ENCODE measurements at regions not wholly inside any gene's neighbourhood (a gene's known extent, or its start where the extent isn't known, plus 50 kb on each side); places are given as distances from the start of the nearest gene placed in this dataset.

DNA sequence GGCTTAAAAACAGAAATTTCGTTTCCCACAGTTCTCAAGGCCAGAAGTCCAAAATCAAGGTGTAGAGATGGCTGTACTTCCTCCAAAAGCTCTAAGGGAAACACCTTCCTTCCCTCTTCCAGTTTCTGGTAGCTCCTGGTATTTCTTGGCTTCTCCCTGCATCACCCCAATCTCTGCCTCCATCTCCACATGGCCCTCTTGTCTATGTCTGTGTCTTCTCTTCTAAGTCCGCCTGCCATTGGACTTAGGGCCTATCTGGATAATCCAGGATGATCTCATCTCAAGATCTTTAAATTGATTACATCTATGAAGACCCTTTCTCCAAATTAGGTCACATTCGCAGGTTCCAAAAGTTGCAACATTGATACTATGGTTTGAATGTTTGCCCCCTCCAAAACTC lies 105.6 kb downstream of the ATPSCKMT start:
- DNase-seq (ENCODE audit: low spot score in 2 of 2) = no peak
- H3K36me3 Mint-ChIP-seq = no peaks in the 10 kb centered on the region
- H3K9me3 Mint-ChIP-seq = no peaks in the 10 kb centered on the region
- ATAC-seq = no peak
- H3K27ac Mint-ChIP-seq = no peak overlapping the region

DNA sequence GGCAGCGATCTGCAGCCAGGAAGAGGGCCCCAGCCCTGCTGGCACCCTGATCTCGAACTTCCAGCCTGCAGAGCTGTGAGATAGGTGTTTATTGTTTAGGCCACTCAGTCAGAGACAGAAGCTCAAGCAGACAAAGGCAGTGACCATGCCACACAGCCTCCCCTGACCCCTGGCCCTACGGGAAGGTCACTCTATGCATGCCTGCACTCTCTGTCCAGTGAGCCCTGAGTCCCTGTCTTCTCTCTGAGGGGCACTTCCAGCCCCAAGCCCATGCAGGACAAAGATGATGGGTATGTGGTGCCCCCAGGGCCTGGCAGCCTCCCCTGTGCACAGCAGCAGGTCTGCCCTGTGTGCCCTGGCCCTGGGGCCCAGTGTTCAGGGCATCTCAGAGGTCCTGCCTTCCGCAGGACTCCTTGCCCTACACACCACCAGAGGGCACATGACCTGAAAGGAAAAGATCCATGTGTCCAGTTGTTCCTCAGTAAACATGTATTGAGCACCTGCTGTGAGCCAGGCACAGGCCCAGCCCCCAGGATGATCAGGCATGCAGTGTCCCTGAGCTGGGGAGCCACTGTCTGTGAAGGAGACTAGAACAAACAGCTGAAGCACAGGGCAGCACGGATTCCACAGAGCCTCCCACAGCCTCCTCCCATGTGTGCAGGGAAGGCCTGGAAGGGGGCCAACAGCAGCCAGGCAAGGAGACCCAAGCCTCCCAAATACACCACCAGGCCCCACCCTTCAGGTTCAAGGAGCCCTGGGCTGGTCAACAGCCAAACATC lies 109.3 kb downstream of the ATPSCKMT start:
- DNase-seq (ENCODE audit: low spot score in 2 of 2) = no peak
- ATAC-seq = no peak
- H3K9me3 Mint-ChIP-seq = no peaks in the 10 kb centered on the region
- H3K27ac Mint-ChIP-seq = no peak overlapping the region
- H3K36me3 Mint-ChIP-seq = no peaks in the 10 kb centered on the region

DNA sequence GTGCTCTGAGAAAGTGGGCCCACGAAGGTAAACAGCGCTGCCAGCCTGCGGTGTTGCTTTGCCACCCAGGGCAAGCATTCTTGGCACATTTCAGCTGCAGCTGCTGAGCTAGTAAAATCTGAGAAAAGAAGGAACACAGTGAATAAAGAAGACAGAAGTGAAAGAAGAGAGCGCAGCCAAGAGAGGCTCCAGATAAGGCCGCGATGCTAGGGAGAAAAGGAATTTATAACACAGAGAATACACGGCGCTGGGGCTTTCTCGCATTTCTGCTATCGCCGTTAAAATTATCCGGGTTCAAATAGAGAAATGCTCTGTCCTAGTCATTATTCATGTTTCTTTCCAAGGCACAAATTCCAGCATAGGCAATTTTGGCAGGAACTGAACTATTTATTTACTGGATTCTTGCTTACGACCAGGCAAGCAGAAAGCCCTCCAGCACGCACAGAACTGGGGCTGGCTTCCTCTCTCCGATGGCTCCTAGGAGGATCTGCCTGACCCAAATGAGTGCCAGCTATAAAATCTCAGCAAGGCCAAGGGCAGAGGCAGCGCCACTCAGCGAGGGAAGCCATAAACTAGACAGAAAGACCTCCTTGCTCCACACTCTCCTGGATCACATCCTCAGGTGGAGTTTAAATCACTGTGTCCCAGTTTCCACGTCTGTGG lies 111.2 kb downstream of the ATPSCKMT start:
- no peak for ATAC-seq
- no peak for DNase-seq (ENCODE audit: low spot score in 2 of 2)
- no peak overlapping the region for H3K27ac Mint-ChIP-seq
- no peaks in the 10 kb centered on the region for H3K9me3 Mint-ChIP-seq
- H3K36me3 Mint-ChIP-seq = no peaks in the 10 kb centered on the region

DNA sequence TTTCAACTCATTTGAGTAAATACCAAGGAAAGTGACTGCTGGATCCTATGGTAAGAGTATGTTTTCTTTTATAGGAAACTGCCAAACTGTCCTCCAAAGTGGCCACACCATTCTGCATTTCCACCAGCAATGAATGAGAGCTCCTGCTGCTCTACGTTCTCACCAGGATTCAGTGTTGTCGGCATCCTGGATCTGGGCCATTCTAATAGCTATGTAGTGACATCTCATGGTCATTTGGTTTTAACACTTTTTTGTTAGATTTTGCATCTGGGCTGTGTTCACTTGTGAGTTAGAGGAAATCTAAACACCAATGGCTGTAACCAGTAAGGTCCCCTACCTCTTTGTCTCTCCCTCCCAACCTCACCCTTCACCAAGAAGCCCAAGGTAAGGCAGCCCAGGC lies 115.9 kb downstream of the ATPSCKMT start:
- no peak for DNase-seq (ENCODE audit: low spot score in 2 of 2)
- no peak overlapping the region for H3K27ac Mint-ChIP-seq
- ATAC-seq = no peak
- H3K9me3 Mint-ChIP-seq = no peaks in the 10 kb centered on the region
- H3K36me3 Mint-ChIP-seq = no peaks in the 10 kb centered on the region

DNA sequence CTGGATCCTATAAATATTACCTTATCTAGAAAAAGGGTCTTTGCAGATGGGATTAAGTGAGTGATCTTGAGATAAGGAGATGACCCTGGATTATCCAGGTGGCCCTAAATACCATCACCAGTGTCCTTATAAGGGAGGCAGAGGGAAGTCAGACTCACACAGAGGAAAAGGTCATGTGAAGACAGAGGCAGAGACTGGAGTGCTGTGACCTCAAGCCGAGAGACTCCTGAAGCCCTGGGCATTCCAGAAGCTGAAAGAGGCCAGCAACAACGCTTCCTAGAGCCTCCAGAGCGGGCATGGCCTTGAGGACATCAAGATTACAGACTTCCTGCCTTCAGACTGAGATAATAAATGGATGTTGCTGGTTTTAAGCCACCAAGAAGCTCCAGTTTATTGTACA lies 118.8 kb downstream of the ATPSCKMT start:
- no peak for DNase-seq (ENCODE audit: low spot score in 2 of 2)
- ATAC-seq = no peak
- H3K36me3 Mint-ChIP-seq = no peaks in the 10 kb centered on the region
- no peaks in the 10 kb centered on the region for H3K9me3 Mint-ChIP-seq
- no peak overlapping the region for H3K27ac Mint-ChIP-seq

DNA sequence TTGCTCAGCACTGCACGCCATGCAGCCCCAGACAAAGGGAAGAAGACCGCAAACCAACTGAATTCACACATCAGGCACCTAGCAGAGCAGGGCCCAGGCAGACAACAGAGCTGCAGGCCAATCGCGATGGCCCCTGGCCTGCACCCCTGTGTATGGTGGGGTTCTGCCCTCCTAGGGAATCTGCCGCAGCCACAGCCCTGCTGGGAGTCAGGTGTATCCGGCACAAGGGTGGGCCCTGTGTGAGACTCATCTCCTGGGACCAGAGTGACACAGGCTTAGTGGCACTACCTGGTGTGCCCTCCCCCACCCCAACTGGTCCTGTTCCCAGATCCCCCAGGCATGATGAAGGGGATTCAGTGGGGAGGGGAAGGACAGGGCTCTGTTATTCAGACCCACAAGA lies 122.8 kb downstream of the ATPSCKMT start:
- no peaks in the 10 kb centered on the region for H3K9me3 Mint-ChIP-seq
- DNase-seq (ENCODE audit: low spot score in 2 of 2) = no peak
- no peaks in the 10 kb centered on the region for H3K36me3 Mint-ChIP-seq
- ATAC-seq = no peak
- H3K27ac Mint-ChIP-seq = no peak overlapping the region

DNA sequence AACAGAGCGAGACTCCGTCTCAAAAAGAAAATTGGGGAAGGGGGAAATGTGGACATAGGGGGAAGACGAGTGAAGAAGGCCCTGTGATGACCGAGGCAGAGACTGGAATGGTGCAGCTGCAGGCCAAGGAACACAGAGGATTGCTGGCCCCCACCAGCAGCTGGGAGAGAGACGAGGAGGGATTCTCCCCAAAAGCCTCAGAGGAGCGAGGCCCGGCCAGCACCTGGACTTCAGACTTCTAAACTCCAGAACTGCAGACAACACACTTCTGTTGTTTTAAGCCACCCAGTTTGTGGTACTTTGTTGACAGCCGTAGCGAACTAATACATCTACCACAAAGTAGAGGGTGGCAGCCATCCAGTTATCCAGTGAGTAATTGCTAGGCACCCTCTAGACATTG lies 124.6 kb downstream of the ATPSCKMT start:
- ATAC-seq = no peak
- Mint-ChIP-seq H3K36me3 (no peaks in the 10 kb centered on the region), H3K27ac (no peak overlapping the region), H3K9me3 (no peaks in the 10 kb centered on the region)
- no peak for DNase-seq (ENCODE audit: low spot score in 2 of 2)

DNA sequence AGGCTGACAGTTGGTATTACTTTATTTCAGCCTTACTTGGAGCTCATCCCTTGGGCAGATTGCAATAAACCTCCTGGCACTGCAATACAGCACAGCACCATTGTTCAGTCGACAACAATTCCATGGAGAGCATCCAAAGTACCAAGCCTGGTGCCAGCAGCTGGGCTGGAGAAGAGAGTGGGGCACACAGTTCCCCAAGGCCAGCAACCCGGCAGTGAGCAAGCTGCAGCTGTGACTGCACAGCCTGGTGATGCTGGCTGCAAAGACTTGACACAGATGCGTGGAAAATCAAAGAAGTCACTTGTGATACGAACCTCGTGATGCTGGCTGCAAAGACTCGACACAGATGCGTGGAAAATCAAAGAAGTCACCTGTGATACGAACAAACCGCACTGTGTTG lies 125.4 kb downstream of the ATPSCKMT start:
- no peaks in the 10 kb centered on the region for H3K9me3 Mint-ChIP-seq
- DNase-seq (ENCODE audit: low spot score in 2 of 2) (no peak), ATAC-seq (no peak)
- no peak overlapping the region for H3K27ac Mint-ChIP-seq
- no peaks in the 10 kb centered on the region for H3K36me3 Mint-ChIP-seq

DNA sequence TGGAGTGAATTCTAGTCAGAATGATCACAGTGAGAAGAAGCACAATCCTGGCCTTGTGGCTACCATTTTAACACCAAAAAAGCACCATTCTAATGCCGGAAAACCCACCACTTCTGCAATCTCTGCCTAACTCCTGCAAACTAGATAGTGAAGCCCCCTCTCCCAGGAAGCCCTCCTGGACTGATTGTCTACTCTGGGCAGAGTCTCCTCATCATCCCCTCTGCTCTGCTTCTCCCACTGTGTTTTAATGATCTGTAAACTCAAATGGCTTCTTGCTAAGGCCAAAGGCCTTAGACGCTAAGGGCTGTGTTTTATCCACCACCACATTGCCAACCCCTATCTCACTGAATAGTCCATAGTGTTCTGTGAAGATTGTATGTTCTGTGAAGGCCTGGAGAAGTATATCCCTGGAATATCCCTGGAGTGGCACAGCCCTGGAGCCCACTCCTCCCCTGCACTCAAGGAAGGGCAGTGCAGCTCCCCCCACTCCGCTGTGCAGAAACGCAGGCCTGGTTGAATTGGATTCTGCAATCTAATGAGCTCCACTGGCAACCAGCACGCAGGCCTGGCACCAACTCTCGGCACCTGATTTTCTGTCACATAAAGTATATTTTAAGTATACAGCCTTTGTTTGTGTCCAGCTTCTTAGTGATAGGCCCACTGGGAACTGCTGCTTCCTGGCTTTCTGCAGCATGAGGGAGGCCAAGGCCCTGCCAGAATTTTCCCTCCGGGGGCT lies 126.3 kb downstream of the ATPSCKMT start:
- no peak overlapping the region for H3K27ac Mint-ChIP-seq
- ATAC-seq = no peak
- H3K9me3 Mint-ChIP-seq = no peaks in the 10 kb centered on the region
- DNase-seq (ENCODE audit: low spot score in 2 of 2) = no peak
- no peaks in the 10 kb centered on the region for H3K36me3 Mint-ChIP-seq

DNA sequence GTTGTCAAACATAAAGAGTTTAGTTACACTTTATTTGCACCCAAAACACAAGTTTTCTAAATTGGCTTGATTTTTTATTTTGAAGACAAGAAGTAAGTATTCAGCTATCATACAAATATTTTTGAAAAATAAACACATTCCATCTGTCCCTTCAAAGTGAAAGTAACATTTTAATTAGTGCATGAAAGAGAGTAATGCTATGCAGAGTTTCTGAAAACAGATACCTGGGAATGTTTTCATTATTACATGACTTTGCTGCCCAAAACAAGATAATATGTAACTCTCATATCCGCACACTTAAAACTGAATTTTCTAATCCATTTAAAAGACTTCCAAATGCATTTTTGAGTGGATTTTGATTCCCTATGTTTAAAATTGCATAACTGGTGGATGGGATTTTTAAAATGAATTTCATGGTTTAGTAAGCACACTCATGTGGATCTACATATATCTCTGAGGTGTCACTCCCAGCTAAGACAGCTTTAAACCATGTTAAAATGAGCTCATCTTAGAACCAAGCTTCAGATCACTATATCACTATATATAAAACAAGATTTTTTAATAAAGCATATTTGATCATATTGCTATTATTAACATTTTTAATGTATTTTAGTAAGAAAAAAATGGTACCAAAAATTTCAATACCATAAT lies 127.5 kb downstream of the ATPSCKMT start:
- Mint-ChIP-seq H3K36me3 (no peaks in the 10 kb centered on the region), H3K9me3 (no peaks in the 10 kb centered on the region), H3K27ac (no peak overlapping the region)
- ATAC-seq = no peak
- DNase-seq (ENCODE audit: low spot score in 2 of 2) = no peak

DNA sequence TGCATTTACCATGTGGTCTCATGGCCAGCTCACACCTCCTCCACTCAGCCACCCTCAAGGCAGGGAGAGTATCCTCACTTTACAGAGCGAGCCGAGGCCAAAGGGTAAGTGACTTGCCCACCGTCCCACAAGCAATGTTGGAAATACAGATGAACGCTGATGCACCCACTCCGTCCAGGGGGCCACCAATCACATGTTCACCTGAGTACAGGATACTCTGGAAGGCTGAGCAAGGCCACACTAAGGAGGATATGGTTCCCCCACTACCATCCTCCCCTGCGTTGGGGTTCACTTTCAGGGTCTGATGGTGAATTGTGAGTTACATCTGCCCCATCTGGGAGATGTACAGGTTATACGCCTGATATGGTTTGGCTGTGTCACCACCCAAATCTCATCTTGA lies 128.8 kb downstream of the ATPSCKMT start:
- no peak for DNase-seq (ENCODE audit: low spot score in 2 of 2)
- ATAC-seq = no peak
- no peak overlapping the region for H3K27ac Mint-ChIP-seq
- H3K9me3 Mint-ChIP-seq = no peaks in the 10 kb centered on the region
- no peaks in the 10 kb centered on the region for H3K36me3 Mint-ChIP-seq

DNA sequence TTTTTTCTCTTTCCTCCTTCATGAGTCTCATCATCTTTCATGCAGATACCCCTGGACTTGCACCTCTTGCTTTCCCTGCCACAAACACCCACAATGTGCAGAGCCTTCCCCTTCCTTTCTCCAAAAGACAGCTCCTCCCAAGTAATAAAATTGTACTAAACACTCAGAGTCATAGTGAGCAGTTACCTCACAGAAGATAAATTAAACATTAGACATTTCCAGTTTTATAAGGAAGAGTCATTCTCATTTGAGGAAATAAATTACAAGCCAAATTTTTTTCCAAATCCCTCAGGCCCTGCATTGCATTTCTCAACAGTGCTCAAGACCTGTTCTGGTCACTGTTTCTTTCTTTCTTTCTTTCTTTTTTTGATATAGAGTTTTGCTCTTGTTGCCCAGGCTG lies 131.5 kb downstream of the ATPSCKMT start:
- ATAC-seq (no peak), DNase-seq (ENCODE audit: low spot score in 2 of 2) (no peak)
- no peaks in the 10 kb centered on the region for H3K36me3 Mint-ChIP-seq
- H3K9me3 Mint-ChIP-seq = no peaks in the 10 kb centered on the region
- H3K27ac Mint-ChIP-seq = no peak overlapping the region

DNA sequence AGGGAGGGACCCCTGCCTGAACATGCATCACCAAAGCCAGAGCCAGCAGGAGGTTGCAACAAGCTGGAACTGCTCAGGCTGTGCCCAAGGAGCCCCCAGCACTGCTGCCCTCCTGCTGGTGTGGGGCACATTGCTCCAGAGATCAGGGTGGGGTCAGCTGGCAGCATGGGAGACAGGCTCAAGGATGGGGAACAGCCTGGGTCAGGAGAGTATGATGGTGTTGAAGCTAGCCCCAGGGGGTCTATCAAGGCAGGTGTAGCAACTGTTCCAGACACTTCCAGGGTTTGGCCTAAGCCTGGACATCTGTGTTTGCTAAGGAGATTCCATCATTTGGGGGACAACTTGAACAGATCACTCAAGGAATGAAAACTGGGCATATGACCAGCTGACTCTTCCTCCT lies 133.1 kb downstream of the ATPSCKMT start:
- ATAC-seq (no peak), DNase-seq (ENCODE audit: low spot score in 2 of 2) (no peak)
- Mint-ChIP-seq H3K36me3 (no peaks in the 10 kb centered on the region), H3K9me3 (no peaks in the 10 kb centered on the region), H3K27ac (no peak overlapping the region)

DNA sequence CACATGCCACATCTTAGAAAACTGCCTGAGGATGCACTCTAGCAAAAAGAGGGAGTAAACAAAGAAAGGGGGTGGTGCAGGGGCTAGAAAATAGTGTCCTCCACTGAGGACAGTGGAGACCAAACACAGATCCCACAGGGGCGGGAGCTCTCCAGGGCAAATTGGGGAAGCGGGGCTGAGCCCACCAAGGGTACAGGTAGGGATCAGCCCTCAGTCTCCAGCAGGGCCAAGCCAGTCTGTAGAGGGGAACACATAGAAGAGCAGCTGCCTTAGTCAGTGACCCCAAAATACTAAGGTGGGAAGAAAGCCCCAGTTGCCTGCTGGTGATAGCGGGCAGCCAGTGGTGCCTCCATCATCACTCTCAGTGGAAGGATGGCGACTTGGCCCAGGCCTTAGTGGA lies 134.0 kb downstream of the ATPSCKMT start:
- Mint-ChIP-seq H3K36me3 (no peaks in the 10 kb centered on the region), H3K27ac (no peak overlapping the region), H3K9me3 (no peaks in the 10 kb centered on the region)
- no peak for DNase-seq (ENCODE audit: low spot score in 2 of 2)
- ATAC-seq = no peak

DNA sequence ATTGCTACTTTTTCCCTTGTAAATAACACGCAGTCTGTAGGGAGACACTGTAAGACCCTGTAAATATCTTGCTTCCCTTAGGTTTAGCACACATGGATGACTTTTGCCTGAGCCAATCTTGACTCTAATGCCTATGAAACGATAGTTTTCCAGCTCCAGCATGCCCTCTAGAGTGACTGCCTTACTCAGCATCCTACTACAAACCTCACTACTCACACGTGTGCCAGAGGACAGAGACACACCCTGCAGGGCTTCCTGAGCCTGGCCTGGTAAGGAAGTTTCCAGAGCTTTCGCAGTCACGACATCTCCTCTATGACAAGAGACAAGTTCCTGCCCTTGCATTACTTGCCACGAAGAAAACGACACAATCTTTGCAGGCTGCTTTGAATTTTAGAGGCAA lies 138.1 kb downstream of the ATPSCKMT start:
- Mint-ChIP-seq H3K27ac (no peak overlapping the region), H3K36me3 (no peaks in the 10 kb centered on the region), H3K9me3 (no peaks in the 10 kb centered on the region)
- DNase-seq (ENCODE audit: low spot score in 2 of 2) = no peak
- no peak for ATAC-seq

DNA sequence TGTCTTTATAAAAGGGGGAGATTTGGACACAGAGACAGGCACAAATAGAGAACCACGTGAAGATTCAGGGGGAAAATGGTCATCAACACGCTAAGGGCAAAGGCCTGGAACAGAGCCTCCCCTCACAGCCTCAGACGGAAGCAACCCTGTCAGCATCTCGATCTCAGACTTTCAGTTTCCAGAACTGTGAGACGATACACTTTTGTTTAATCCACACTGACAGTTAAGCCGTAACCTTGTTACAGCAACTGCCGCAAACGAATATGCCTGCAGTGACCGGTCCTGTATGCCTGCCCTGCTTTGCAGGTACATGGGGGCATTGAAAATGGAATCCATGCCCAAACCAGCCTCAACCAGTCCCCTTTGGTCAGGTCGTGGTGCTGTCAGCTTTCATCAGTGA lies 139.5 kb downstream of the ATPSCKMT start:
- no peak for ATAC-seq
- H3K36me3 Mint-ChIP-seq = no peaks in the 10 kb centered on the region

DNA sequence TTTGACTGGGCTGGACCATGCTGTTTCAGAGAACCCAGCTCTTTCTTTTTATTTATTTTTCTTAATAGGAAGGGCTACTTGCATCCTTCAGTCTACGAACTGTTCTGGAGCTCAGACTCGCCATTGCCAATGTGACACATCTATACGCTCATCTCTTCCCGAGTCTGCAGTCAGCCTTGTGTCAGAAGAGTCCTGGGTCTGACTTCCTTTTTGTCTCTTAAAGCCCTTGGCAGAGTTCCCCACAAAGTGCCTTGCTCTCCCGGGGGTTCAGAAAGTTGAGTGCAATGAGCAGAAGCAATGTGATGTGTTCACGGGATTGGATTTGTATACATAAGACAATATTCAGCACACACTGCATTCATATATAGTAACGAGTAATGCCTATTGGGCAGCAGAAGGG lies 140.4 kb downstream of the ATPSCKMT start:
- ATAC-seq = no peak
- no peak for DNase-seq (ENCODE audit: low spot score in 2 of 2)
- Mint-ChIP-seq H3K9me3 (no peaks in the 10 kb centered on the region), H3K27ac (no peak overlapping the region), H3K36me3 (no peaks in the 10 kb centered on the region)

More for the DNA sequence above, 139.5 kb downstream of the ATPSCKMT start:
- H3K27ac Mint-ChIP-seq = no peak overlapping the region
- no peaks in the 10 kb centered on the region for H3K9me3 Mint-ChIP-seq
- DNase-seq (ENCODE audit: low spot score in 2 of 2) = no peak
